Naive thymus-derived CD4-positive, alpha-beta T cell (primary cell): ENCODE measurements at regions not wholly inside any gene's neighbourhood (a gene's known extent, or its start where the extent isn't known, plus 50 kb on each side); places are given as distances from the start of the nearest gene placed in this dataset.

Source experiments
- ATAC-seq: fragments of 150-1000 bp; cut with Tn5 transposase; 2 replicates; pipeline ENCODE4 v1.10.0; 2021; ENCODE audit warnings: mild to moderate bottlenecking, moderate library complexity
- CTCF ChIA-PET: fragments of 350-600 bp; sonication (Branson Sonifier 250); formaldehyde crosslinking; loops from one replicate; lab custom pipeline; 2021; ENCODE audit warnings: antibody characterized with exemption; lab: Charles Lee
- POLR2A ChIA-PET: fragments of 350-600 bp; sonication (Branson Sonifier 250); formaldehyde crosslinking; loops from one replicate; lab custom pipeline; 2021; ENCODE audit warnings: antibody characterized with exemption, inconsistent platforms; lab: Charles Lee
- DNase-seq, 9 donors: peaks; one replicate each; pipeline versions ENCODE4 v3.0.0 to v3.0.0-alpha.2; 2020 to 2022; ENCODE audit warnings: mixed read lengths in 1 of 9
- H3K27ac ChIP-seq: one replicate; pipeline ENCODE4 v1.7.0; 2013; ENCODE audit warnings: mild to moderate bottlenecking, low read depth, low read length, moderate library complexity
- H3K27me3 ChIP-seq, 2 donors: one replicate each; pipeline ENCODE4 v1.7.0; 2013; ENCODE audit warnings: low read length in 2 of 2, mild to moderate bottlenecking in 2 of 2, moderate library complexity in 2 of 2; ENCODE audit not compliant: control insufficient read depth in 2 of 2, insufficient read depth in 2 of 2
- H3K36me3 ChIP-seq, 3 experiments: 1 replicate in 2 of 3; 2 replicates in 1 of 3; pipeline ENCODE4 v1.7.0; 2013; ENCODE audit warnings: low read length in 3 of 3, mild to moderate bottlenecking in 3 of 3, moderate library complexity in 1 of 3; ENCODE audit not compliant: insufficient read depth in 3 of 3, control insufficient read depth in 2 of 3
- H3K4me1 ChIP-seq, 2 donors: one replicate each; pipeline ENCODE4 v1.7.0; 2013; ENCODE audit warnings: low read length in 2 of 2, mild to moderate bottlenecking in 2 of 2, moderate library complexity in 1 of 2; ENCODE audit not compliant: control insufficient read depth in 2 of 2, insufficient read depth in 2 of 2
- H3K4me3 ChIP-seq: 2 replicates; pipeline ENCODE4 v1.7.0; 2013; ENCODE audit warnings: mild to moderate bottlenecking, low read length
- H3K9me3 ChIP-seq, 3 experiments: 1 replicate in 2 of 3; 2 replicates in 1 of 3; pipeline ENCODE4 v1.7.0; 2013; ENCODE audit warnings: low read length in 3 of 3; ENCODE audit not compliant: control insufficient read depth in 2 of 3
- H3K27ac Mint-ChIP-seq, 9 donors: one replicate each; pipeline ENCODE4 v1.8.0; 2020 to 2022; ENCODE audit warnings: mixed read lengths in 9 of 9, mild to moderate bottlenecking in 8 of 9, moderate library complexity in 5 of 9, inconsistent platforms in 2 of 9
- H3K27me3 Mint-ChIP-seq, 5 donors: one replicate each; pipeline ENCODE4 v1.8.0; 2021 to 2022; ENCODE audit warnings: mixed read lengths in 5 of 5, mild to moderate bottlenecking in 1 of 5
- H3K36me3 Mint-ChIP-seq, 5 donors: one replicate each; pipeline ENCODE4 v1.8.0; 2020 to 2022; ENCODE audit warnings: mixed read lengths in 5 of 5, mild to moderate bottlenecking in 3 of 5, inconsistent platforms in 1 of 5
- H3K4me1 Mint-ChIP-seq, 7 donors: one replicate each; pipeline ENCODE4 v1.8.0; 2020 to 2022; ENCODE audit warnings: mixed read lengths in 7 of 7, mild to moderate bottlenecking in 3 of 7, inconsistent platforms in 1 of 7
- H3K4me3 Mint-ChIP-seq, 10 donors: one replicate each; pipeline ENCODE4 v1.8.0; 2020 to 2022; ENCODE audit warnings: mild to moderate bottlenecking in 10 of 10, mixed read lengths in 10 of 10, moderate library complexity in 6 of 10, inconsistent platforms in 2 of 10
- H3K9me3 Mint-ChIP-seq, 11 donors: one replicate each; pipeline ENCODE4 v1.8.0; 2020 to 2022; ENCODE audit warnings: mixed read lengths in 11 of 11, mild to moderate bottlenecking in 4 of 11, inconsistent platforms in 1 of 11, moderate library complexity in 1 of 11
- intact Hi-C, 2 donors: fragments of 100-400 bp; cut with micrococcal nuclease; formaldehyde crosslinking; loops; one replicate each; pipeline ENCODE4 v1.15.1; 2023

GRCh38 chr19:46947866-46948265, 71.8 kb upstream of the NPAS1 start:
- Mint-ChIP-seq H3K4me3 (no peak overlapping the region), H3K27ac (no peak overlapping the region)
- CTCF ChIA-PET: no interaction called here

GRCh38 chr19:46950526-46951170, 69.0 kb upstream of the NPAS1 start:
- Mint-ChIP-seq H3K27ac (peak overlapping the region in 2 of 9 donors; percentile 38 to 55), H3K36me3 (peaks cover 0 to 28% (median 3%) of the 10 kb centered on the region in 5 donors), H3K9me3 (no peaks in the 10 kb centered on the region), H3K4me1 (peaks cover 28 to 66% (median 32%) of the 10 kb centered on the region in 7 donors), H3K27me3 (no peaks in the 10 kb centered on the region), H3K4me3 (peak overlapping the region in 1 of 10 donors; percentile 29)
- Histone ChIP-seq H3K27ac (no peak overlapping the region), H3K9me3 (no peaks in the 10 kb centered on the region), H3K36me3 (no peaks in the 10 kb centered on the region), H3K27me3 (no peaks in the 10 kb centered on the region), H3K4me3 (no peak overlapping the region), H3K4me1 (peaks cover 21 to 71% of the 10 kb centered on the region in 2 donors)
- DNase-seq (no peak), ATAC-seq (no peak)
- ChIA-PET CTCF (no interaction called here), POLR2A (no interaction called here)
- intact Hi-C loops: no loop called here

More at GRCh38 chr19:46947866-46948265, 71.8 kb upstream of the NPAS1 start:
- no peak for DNase-seq
- POLR2A ChIA-PET: no interaction called here
- Mint-ChIP-seq H3K36me3 (peaks cover 0 to 21% (median 8%) of the 10 kb centered on the region in 5 donors), H3K9me3 (no peaks in the 10 kb centered on the region), H3K27me3 (no peaks in the 10 kb centered on the region), H3K4me1 (peaks cover 3 to 43% (median 12%) of the 10 kb centered on the region in 7 donors)
- no peak for ATAC-seq
- Histone ChIP-seq H3K27me3 (no peaks in the 10 kb centered on the region), H3K36me3 (peaks cover 0 to 9% (median 4%) of the 10 kb centered on the region in 3 experiments), H3K4me1 (peaks cover 0 to 69% of the 10 kb centered on the region in 2 donors), H3K4me3 (no peak overlapping the region), H3K27ac (no peak overlapping the region), H3K9me3 (no peaks in the 10 kb centered on the region)
- intact Hi-C loops: no loop called here

- no peaks in the 10 kb centered on the region for H3K27me3 ChIP-seq
- H3K4me3 ChIP-seq: no peak overlapping the region
- ATAC-seq (no peak), DNase-seq (no peak)
- Mint-ChIP-seq H3K4me1 (peaks cover 32 to 67% (median 34%) of the 10 kb centered on the region in 7 donors), H3K9me3 (no peaks in the 10 kb centered on the region), H3K36me3 (peaks cover 0 to 31% (median 3%) of the 10 kb centered on the region in 5 donors), H3K27ac (peak overlapping the region in 2 of 9 donors; percentile 38 to 75), H3K4me3 (no peak overlapping the region), H3K27me3 (no peaks in the 10 kb centered on the region)
- intact Hi-C loops: no loop called here
- no peaks in the 10 kb centered on the region for H3K9me3 ChIP-seq
- ChIA-PET POLR2A (no interaction called here), CTCF (no interaction called here)
- H3K4me1 ChIP-seq: peaks cover 27 to 75% of the 10 kb centered on the region in 2 donors
- H3K27ac ChIP-seq: no peak overlapping the region
- H3K36me3 ChIP-seq: no peaks in the 10 kb centered on the region
Observed at GRCh38 chr19:46951171-46951986, 68.3 kb upstream of the NPAS1 start.

- H3K4me1 Mint-ChIP-seq: peaks cover 37 to 67% (median 39%) of the 10 kb centered on the region in 7 donors
- intact Hi-C loops: no loop called here
- H3K4me3 ChIP-seq: no peak overlapping the region
- no peaks in the 10 kb centered on the region for H3K27me3 ChIP-seq
- no peaks in the 10 kb centered on the region for H3K36me3 ChIP-seq
- ChIA-PET CTCF (interaction anchor here (1.3 kb wide), 1 partner anchor 39 kb away, joined by 3 read pairs; no protein-coding TSS in a partner anchor), POLR2A (interaction anchor here (0.9 kb wide), 1 partner anchor 84 kb away, joined by 3 read pairs; no protein-coding TSS in a partner anchor)
- H3K4me3 Mint-ChIP-seq: peak overlapping the region in 2 of 10 donors; percentile 21 to 28
- ATAC-seq (no peak), DNase-seq (no peak)
- no peaks in the 10 kb centered on the region for H3K9me3 ChIP-seq
- no peaks in the 10 kb centered on the region for H3K27me3 Mint-ChIP-seq
- H3K9me3 Mint-ChIP-seq: peaks cover 0 to 1% (median 0%) of the 10 kb centered on the region in 11 donors
- H3K27ac Mint-ChIP-seq: peak overlapping the region in 7 of 9 donors; percentile 3 to 92 (median 60)
- H3K4me1 ChIP-seq: peaks cover 27 to 84% of the 10 kb centered on the region in 2 donors
- peaks cover 0 to 27% (median 3%) of the 10 kb centered on the region in 5 donors for H3K36me3 Mint-ChIP-seq
- no peak overlapping the region for H3K27ac ChIP-seq
Observed at GRCh38 chr19:46952874-46953273, 66.8 kb upstream of the NPAS1 start.

- Mint-ChIP-seq H3K4me1 (peaks cover 37 to 72% (median 42%) of the 10 kb centered on the region in 7 donors), H3K9me3 (peaks cover 0 to 1% (median 0%) of the 10 kb centered on the region in 11 donors), H3K4me3 (peak overlapping the region; percentile 27 to 88 (median 68)), H3K27me3 (no peaks in the 10 kb centered on the region), H3K36me3 (peaks cover 0 to 25% (median 0%) of the 10 kb centered on the region in 5 donors), H3K27ac (peak overlapping the region in 8 of 9 donors; percentile 62 to 92 (median 87))
- no peak for DNase-seq
- ChIA-PET CTCF (interaction anchor here (0.9 to 1.3 kb wide), 2 partner anchors 10 to 38 kb away, joined by 3 read pairs; no protein-coding TSS in a partner anchor), POLR2A (interaction anchor here (0.9 kb wide), 1 partner anchor 85 kb away, joined by 3 read pairs; no protein-coding TSS in a partner anchor)
- peak overlapping the region; percentile 54 for H3K27ac ChIP-seq
- intact Hi-C loops: loop anchor here in 1 of 2 donors (2.0 kb wide), 1 partner anchor 93 kb away; the partner anchor contains the start of gene ARHGAP35
- no peaks in the 10 kb centered on the region for H3K9me3 ChIP-seq
- H3K36me3 ChIP-seq: no peaks in the 10 kb centered on the region
- peak overlapping the region; percentile 64 for H3K4me3 ChIP-seq
- no peak for ATAC-seq
- no peaks in the 10 kb centered on the region for H3K27me3 ChIP-seq
- H3K4me1 ChIP-seq: peaks cover 27 to 94% of the 10 kb centered on the region in 2 donors
Observed at GRCh38 chr19:46953955-46954501, 65.6 kb upstream of the NPAS1 start.

GRCh38 chr19:46954502-46954992, 65.1 kb upstream of the NPAS1 start:
- Mint-ChIP-seq H3K4me3 (peak overlapping the region; percentile 70 to 88 (median 82)), H3K9me3 (peaks cover 0 to 1% (median 0%) of the 10 kb centered on the region in 11 donors), H3K4me1 (peaks cover 37 to 70% (median 42%) of the 10 kb centered on the region in 7 donors), H3K27ac (peak overlapping the region; percentile 71 to 92 (median 85)), H3K27me3 (no peaks in the 10 kb centered on the region), H3K36me3 (peaks cover 0 to 25% (median 0%) of the 10 kb centered on the region in 5 donors)
- H3K4me3 ChIP-seq: peak overlapping the region; percentile 64
- intact Hi-C loops: loop anchor here in 1 of 2 donors (2.0 kb wide), 1 partner anchor 94 kb away; the partner anchor contains the start of gene ARHGAP35
- POLR2A ChIA-PET: no interaction called here
- no peaks in the 10 kb centered on the region for H3K27me3 ChIP-seq
- CTCF ChIA-PET: interaction anchor here (0.9 to 1.4 kb wide), 2 partner anchors 8 to 10 kb away, joined by 3 read pairs; no protein-coding TSS in a partner anchor
- peak overlapping the region; percentile 54 for H3K27ac ChIP-seq
- no peaks in the 10 kb centered on the region for H3K36me3 ChIP-seq
- peak; percentile 8 for ATAC-seq
- peak in 1 of 9 donors; percentile 7 for DNase-seq
- H3K9me3 ChIP-seq: no peaks in the 10 kb centered on the region
- H3K4me1 ChIP-seq: peaks cover 27 to 90% of the 10 kb centered on the region in 2 donors
